Bronchial epithelial cell (primary cell): ENCODE measurements at regions not wholly inside any gene's neighbourhood (a gene's known extent, or its start where the extent isn't known, plus 50 kb on each side); places are given as distances from the start of the nearest gene placed in this dataset.

Source experiments
- DNase-seq: peaks from one replicate; pipeline ENCODE4 v3.0.0-alpha.2; 2010; ENCODE audit warnings: low read depth
- FAIRE-seq: peaks from 2 replicates; lab custom pipeline; 2011; peaks lifted over from hg19 to GRCh38; lab: Jason Lieb, UNC
- H3K27me3 ChIP-seq: 2 replicates; pipeline ENCODE4 v1.5.1; 2011; ENCODE audit warnings: low read length; ENCODE audit not compliant: control insufficient read depth, insufficient read depth
- H3K36me3 ChIP-seq: 2 replicates; pipeline ENCODE4 v1.5.1; 2011; ENCODE audit warnings: low read length; ENCODE audit not compliant: control insufficient read depth, insufficient read depth
- H3K4me3 ChIP-seq: 2 replicates; pipeline ENCODE4 v1.5.1; 2011; ENCODE audit warnings: mild to moderate bottlenecking, low read depth, low read length, control low read depth
- TF ChIP-seq, protein P1 (sequence below): IDR thresholded peaks from 2 replicates; pipeline ENCODE4 v1.5.1; 2011; ENCODE audit warnings: mild to moderate bottlenecking, moderate library complexity, low read length, control low read depth, inconsistent platforms; ENCODE audit not compliant: insufficient read depth, severe bottlenecking

DNA sequence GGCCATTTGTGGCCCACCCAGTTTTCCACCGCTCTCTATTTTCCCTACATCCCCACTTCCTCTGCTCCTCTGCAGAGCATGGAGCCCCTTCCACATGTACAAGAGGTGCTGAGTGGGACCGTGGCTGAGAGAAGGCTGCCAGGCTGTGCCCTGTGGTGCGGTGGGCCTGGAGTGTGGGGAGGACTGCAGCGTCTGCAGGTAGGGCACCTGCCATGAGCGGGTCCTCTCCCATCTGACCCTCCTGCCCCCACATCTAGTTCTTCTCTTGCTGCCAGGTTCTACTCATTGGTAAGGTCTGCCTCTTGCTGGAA is 145.6 kb upstream of the FAM20C start:
- DNase-seq: no peak
- no peak for FAIRE-seq
- TF ChIP-seq, protein P1, sequence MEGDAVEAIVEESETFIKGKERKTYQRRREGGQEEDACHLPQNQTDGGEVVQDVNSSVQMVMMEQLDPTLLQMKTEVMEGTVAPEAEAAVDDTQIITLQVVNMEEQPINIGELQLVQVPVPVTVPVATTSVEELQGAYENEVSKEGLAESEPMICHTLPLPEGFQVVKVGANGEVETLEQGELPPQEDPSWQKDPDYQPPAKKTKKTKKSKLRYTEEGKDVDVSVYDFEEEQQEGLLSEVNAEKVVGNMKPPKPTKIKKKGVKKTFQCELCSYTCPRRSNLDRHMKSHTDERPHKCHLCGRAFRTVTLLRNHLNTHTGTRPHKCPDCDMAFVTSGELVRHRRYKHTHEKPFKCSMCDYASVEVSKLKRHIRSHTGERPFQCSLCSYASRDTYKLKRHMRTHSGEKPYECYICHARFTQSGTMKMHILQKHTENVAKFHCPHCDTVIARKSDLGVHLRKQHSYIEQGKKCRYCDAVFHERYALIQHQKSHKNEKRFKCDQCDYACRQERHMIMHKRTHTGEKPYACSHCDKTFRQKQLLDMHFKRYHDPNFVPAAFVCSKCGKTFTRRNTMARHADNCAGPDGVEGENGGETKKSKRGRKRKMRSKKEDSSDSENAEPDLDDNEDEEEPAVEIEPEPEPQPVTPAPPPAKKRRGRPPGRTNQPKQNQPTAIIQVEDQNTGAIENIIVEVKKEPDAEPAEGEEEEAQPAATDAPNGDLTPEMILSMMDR: no peak
- H3K27me3 ChIP-seq: peaks cover 12% of the 10 kb centered on the region
- H3K4me3 ChIP-seq: no peak overlapping the region
- no peaks in the 10 kb centered on the region for H3K36me3 ChIP-seq

DNA sequence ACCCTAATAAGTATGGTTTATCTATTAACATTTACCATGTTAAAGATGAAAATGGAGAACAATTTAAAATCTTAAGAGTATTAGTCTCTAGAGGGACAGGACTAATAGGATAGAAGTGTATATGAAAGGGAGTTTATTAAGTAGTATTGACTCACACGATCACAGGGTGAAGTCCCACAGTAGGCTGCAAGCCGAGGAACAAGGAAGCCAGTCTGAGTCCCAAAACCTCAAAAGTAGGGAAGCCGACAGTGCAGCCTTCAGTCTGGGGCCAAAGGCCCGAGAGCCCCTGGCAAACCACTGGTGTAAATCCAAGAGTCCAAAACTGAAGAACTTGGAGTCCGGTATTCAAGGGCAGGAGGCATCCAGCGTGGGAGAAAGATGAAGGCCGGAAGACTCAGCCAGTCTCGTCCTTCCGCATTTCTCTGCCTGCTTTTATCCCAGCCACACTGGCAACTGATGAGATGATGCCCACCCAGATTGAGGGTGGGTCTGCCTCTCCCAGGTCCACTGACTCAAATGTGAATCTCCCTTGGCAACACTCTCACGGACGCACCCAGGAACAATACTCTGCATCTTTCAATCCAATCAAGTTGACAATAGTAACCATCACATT is 140.8 kb upstream of the FAM20C start:
- Histone ChIP-seq H3K4me3 (no peak overlapping the region), H3K27me3 (no peaks in the 10 kb centered on the region), H3K36me3 (no peaks in the 10 kb centered on the region)
- TF ChIP-seq, protein P1: no peak
- FAIRE-seq (no peak), DNase-seq (no peak)

DNA sequence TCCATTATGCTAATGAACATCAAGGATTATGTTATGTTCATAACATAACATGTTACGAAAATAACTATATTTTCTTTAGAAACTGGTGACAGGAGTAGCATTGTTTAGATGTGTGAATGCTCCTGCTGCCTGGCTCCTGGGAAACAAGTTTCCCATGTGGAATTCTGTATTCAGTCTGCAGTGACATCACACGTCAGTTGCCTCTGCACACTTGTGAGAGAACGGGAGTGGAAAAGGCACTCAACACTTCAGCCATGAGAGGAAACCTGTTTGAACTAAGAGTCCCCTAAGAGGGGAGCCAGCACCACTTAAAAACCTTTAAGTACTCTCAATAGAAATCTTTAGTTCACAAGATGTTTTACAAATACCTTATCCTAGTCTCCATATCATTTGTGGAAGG is 140.3 kb upstream of the FAM20C start:
- DNase-seq (no peak), FAIRE-seq (no peak)
- H3K4me3 ChIP-seq: no peak overlapping the region
- TF ChIP-seq, protein P1: no peak
- no peaks in the 10 kb centered on the region for H3K27me3 ChIP-seq
- no peaks in the 10 kb centered on the region for H3K36me3 ChIP-seq

DNA sequence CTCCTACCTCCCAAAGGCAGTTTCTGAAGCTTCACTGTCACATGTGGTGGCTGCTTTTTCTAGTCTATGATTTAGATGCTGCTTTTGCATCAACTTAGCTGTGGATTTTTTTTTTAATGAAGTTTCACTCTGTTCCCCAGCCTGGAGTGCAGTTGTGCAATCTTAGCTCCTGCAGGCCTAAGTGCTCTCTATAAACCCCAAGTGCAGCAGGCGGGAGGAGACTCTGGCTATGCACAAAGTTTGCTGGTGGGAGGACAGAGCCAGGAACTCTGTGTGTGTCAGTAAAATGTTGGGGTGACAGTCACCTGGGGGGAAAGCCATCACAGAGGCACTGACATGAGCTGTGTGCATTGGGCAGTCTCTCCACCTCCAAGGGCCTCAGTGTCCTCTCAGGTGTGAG is 138.8 kb upstream of the FAM20C start:
- no peaks in the 10 kb centered on the region for H3K36me3 ChIP-seq
- FAIRE-seq (no peak), DNase-seq (no peak)
- no peak overlapping the region for H3K4me3 ChIP-seq
- no peaks in the 10 kb centered on the region for H3K27me3 ChIP-seq
- TF ChIP-seq, protein P1: no peak

DNA sequence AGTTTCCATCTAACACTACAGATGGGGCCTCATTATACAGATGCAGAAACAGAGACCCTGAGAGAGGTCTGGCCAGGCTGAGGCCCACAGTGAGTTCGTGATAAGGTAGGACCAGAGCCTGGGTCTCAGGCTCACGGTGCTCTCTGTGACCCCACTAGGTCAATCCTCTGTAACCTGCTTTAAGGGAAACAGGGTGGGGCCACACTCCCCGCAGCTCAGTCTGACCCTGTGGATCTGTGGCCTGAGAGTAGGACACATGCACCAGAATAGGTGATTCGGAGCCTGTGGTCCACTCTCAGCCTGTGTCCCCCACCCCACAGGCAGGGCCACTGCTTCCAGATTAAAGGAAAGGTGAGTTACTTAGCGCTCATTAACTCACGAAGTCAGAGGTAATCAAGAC is 137.8 kb upstream of the FAM20C start:
- FAIRE-seq (no peak), DNase-seq (no peak)
- no peaks in the 10 kb centered on the region for H3K36me3 ChIP-seq
- H3K27me3 ChIP-seq: no peaks in the 10 kb centered on the region
- H3K4me3 ChIP-seq: no peak overlapping the region
- TF ChIP-seq, protein P1: no peak

DNA sequence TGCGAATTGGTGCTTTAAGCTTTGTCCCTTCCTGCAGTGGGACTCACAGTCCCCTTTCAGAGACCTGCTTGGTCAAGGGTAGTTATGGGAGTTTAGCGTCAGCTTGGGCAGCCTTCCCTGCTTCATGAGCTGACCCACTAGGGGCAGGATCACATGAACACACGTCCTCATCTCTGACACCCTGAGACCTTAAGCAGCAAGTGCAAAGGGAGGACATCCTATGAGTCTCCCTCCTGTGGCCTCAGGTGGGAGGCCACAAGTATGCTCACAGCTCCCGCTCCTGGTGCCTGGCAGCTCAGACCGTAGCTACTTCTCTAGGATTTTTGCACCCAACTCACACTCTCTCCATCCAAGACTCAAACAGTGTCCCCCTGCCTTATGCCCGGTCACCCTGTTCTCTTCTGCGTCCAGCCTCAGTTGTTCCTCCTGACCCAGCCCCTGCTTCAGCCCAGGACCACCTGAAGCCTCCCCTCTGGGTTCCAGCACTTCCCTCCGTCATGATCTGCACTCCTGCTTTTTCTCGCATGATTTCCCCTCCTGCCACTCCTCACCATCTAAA is 136.6 kb upstream of the FAM20C start:
- peak; percentile 79 for FAIRE-seq
- no peak for DNase-seq
- H3K36me3 ChIP-seq: no peaks in the 10 kb centered on the region
- no peaks in the 10 kb centered on the region for H3K27me3 ChIP-seq
- no peak overlapping the region for H3K4me3 ChIP-seq
- TF ChIP-seq, protein P1: no peak
